HCT116 (cell line): ENCODE measurements at regions not wholly inside any gene's neighbourhood (a gene's known extent, or its start where the extent isn't known, plus 50 kb on each side); places are given as distances from the start of the nearest gene placed in this dataset.

ENCODE experiments used
- ATAC-seq: fragments of 200-7000 bp; cut with Tn5 transposase; 2 replicates; pipeline ENCODE4 v1.9.1; 2020; ENCODE audit warnings: mild to moderate bottlenecking, moderate library complexity
- BruUV-seq: library from RNA; stranded (reverse); fragments of 400-500 nt; replicated peaks from 2 replicates; lab custom pipeline; 2021; lab: Mats Ljungman, UMichigan
- CTCF ChIA-PET: fragments of 300-600 bp; sonication (Branson Sonifier 250); formaldehyde crosslinking; loops from one replicate; lab custom pipeline; 2021; ENCODE audit warnings: antibody characterized with exemption; lab: Charles Lee
- POLR2A ChIA-PET: fragments of 300-600, 350-600 bp; sonication (Branson Sonifier 250); formaldehyde crosslinking; loops from one replicate; lab custom pipeline; 2021; ENCODE audit warnings: antibody characterized with exemption; lab: Charles Lee
- RAD21 ChIA-PET, 2 experiments: fragments of 300-600 bp; sonication (Branson Sonifier 250); formaldehyde crosslinking; loops; one replicate each; lab custom pipeline; 2023; ENCODE audit warnings: low total read pairs in 2 of 2; ENCODE audit not compliant: uncharacterized antibody in 2 of 2, unreplicated experiment in 2 of 2, low non-redundant PET in 1 of 2; lab: Charles Lee
- DNase-seq: peaks from one replicate; pipeline ENCODE4 v3.0.0-alpha.2; 2010; ENCODE audit warnings: low read depth, low spot score
- H2AFZ ChIP-seq: fragments of 200-600 bp; shearing (Covaris generic), sonication (generic); 2 replicates; pipeline ENCODE4 v1.6.1; 2017; ENCODE audit warnings: low read depth, mixed run types, mixed read lengths, antibody characterized with exemption, low read length; ENCODE audit not compliant: poor library complexity, severe bottlenecking
- H3K27ac ChIP-seq: 2 replicates; pipeline ENCODE4 v1.5.1; 2012; ENCODE audit warnings: low read depth, low read length
- H3K27me3 ChIP-seq: fragments of 200-600 bp; sonication (generic); 2 replicates; pipeline ENCODE4 v1.6.1; 2016; ENCODE audit warnings: mixed run types, low read length, mixed read lengths; ENCODE audit not compliant: insufficient read depth
- H3K36me3 ChIP-seq, 2 experiments: fragments of 200-500 bp in 1 of 2; fragments of 200-600 bp in 1 of 2; sonication (Bioruptor generic) in 1 of 2; sonication (generic) in 1 of 2; 2 replicates each; pipeline versions ENCODE4 v1.5.1 to v1.6.1; 2014 to 2016; ENCODE audit warnings: low read length in 2 of 2, inconsistent platforms in 1 of 2, mixed read lengths in 1 of 2, mixed run types in 1 of 2; ENCODE audit not compliant: insufficient read depth in 2 of 2, control insufficient read depth in 1 of 2
- H3K4me1 ChIP-seq, 2 experiments: fragments of 200-600 bp in 1 of 2; sonication (generic) in 1 of 2; 2 replicates each; pipeline versions ENCODE4 v1.5.1 to v1.6.1; 2012 to 2017; ENCODE audit warnings: low read length in 2 of 2, inconsistent platforms in 1 of 2, mild to moderate bottlenecking in 1 of 2, mixed read lengths in 1 of 2, mixed run types in 1 of 2, moderate library complexity in 1 of 2; ENCODE audit not compliant: insufficient read depth in 2 of 2, control insufficient read depth in 1 of 2
- H3K4me2 ChIP-seq: fragments of 200-600 bp; sonication (generic); 2 replicates; pipeline ENCODE4 v1.6.1; 2017; ENCODE audit warnings: mixed run types, low read length, mixed read lengths
- H3K4me3 ChIP-seq, 2 experiments: fragments of 200-600 bp in 1 of 2; sonication (generic) in 1 of 2; replicated peaks in 1 of 2; 2 replicates each; pipeline ENCODE4 v1.5.1; 2011 to 2016; ENCODE audit warnings: low read length in 2 of 2, control low read depth in 1 of 2, low read depth in 1 of 2, mild to moderate bottlenecking in 1 of 2, mixed read lengths in 1 of 2, mixed run types in 1 of 2
- H3K79me2 ChIP-seq: fragments of 200-600 bp; sonication (generic); 2 replicates; pipeline ENCODE4 v1.6.1; 2017; ENCODE audit warnings: mild to moderate bottlenecking, mixed run types, low read length, moderate library complexity, mixed read lengths; ENCODE audit not compliant: insufficient read depth
- H3K9ac ChIP-seq: fragments of 200-600 bp; sonication (generic); 2 replicates; pipeline ENCODE4 v1.6.1; 2016; ENCODE audit warnings: low read length, mixed read lengths
- H3K9me2 ChIP-seq: fragments of 200-600 bp; sonication (generic), shearing (Covaris generic); 2 replicates; pipeline ENCODE4 v1.6.1; 2017; ENCODE audit warnings: mixed run types, mild to moderate bottlenecking, moderate library complexity; ENCODE audit not compliant: insufficient read depth
- H3K9me3 ChIP-seq, 2 experiments: fragments of 200-500 bp in 1 of 2; fragments of 200-600 bp in 1 of 2; sonication (Bioruptor generic) in 1 of 2; sonication (generic) in 1 of 2; 2 replicates each; pipeline ENCODE4 v1.6.1; 2014 to 2017; ENCODE audit warnings: low read length in 2 of 2, mixed read lengths in 2 of 2, inconsistent platforms in 1 of 2, low read depth in 1 of 2, mild to moderate bottlenecking in 1 of 2, mixed run types in 1 of 2, moderate library complexity in 1 of 2; ENCODE audit not compliant: control insufficient read depth in 1 of 2, insufficient read depth in 1 of 2
- H4K20me1 ChIP-seq: fragments of 200-600 bp; sonication (generic), shearing (Covaris generic); 2 replicates; pipeline ENCODE4 v1.6.1; 2017; ENCODE audit warnings: mixed run types, mild to moderate bottlenecking, moderate library complexity; ENCODE audit not compliant: insufficient read depth
- EGR1 ChIP-seq: IDR thresholded peaks from 2 replicates; pipeline ENCODE4 v1.6.1; 2012; ENCODE audit warnings: low read depth
- ELF1 ChIP-seq: IDR thresholded peaks from 2 replicates; pipeline ENCODE4 v1.6.1; 2012; ENCODE audit warnings: low read depth, borderline replicate concordance
- FOSL1 ChIP-seq: IDR thresholded peaks from 2 replicates; pipeline ENCODE4 v1.6.1; 2012; ENCODE audit warnings: low read depth
- JUND ChIP-seq: IDR thresholded peaks from 2 replicates; pipeline ENCODE4 v1.6.1; 2012
- POLR2AphosphoS5 ChIP-seq: IDR thresholded peaks from 2 replicates; pipeline ENCODE4 v1.6.1; 2011; ENCODE audit warnings: mild to moderate bottlenecking, low read depth, low read length, moderate library complexity
- RAD21 ChIP-seq: IDR thresholded peaks from 2 replicates; pipeline ENCODE4 v1.6.1; 2012; ENCODE audit warnings: low read depth, mild to moderate bottlenecking
- SIN3A ChIP-seq: IDR thresholded peaks from 2 replicates; pipeline ENCODE4 v1.6.1; 2012; ENCODE audit warnings: low read depth
- SP1 ChIP-seq: IDR thresholded peaks from 2 replicates; pipeline ENCODE4 v1.6.1; 2012; ENCODE audit warnings: low read depth
- intact Hi-C: fragments of 100-400 bp; cut with micrococcal nuclease; formaldehyde crosslinking; loops from 2 replicates; pipeline ENCODE4 v1.10.0; 2022
- TF ChIP-seq, protein P1 (sequence below): IDR thresholded peaks from 2 replicates; pipeline ENCODE4 v1.6.1; 2012; ENCODE audit warnings: low read depth

DNA sequence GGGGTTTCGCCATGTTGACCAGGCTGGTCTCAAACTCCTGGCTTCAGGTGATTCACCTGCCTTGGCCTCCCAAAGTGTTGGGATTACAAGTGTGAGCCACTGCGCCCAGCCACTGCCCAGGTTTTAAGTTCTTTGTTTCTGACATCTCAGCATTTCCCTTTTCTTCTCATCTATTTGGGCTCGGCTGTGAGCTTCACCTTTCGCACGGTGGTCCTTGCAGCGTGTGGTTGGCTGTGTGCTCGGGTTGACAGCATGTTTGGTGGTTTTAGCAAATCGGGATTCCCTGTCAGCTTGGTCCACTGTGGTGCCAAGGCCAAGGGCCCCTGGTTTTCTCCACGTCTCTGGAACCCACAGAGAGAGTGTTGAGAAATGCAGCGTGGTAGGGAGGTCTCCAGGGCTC, 138.8 kb downstream of the DNAJB6 start:
- BruUV-seq, result no TSS peak
- H3K4me3 ChIP-seq, result no peak overlapping the region
- no peak overlapping the region for H3K27ac ChIP-seq
- CTCF ChIA-PET, result no interaction called here
- no peak overlapping the region for H3K9ac ChIP-seq
- no peaks in the 10 kb centered on the region for H3K79me2 ChIP-seq
- TF ChIP-seq SP1 (no peak), JUND (no peak), ELF1 (no peak), EGR1 (no peak), FOSL1 (no peak), RAD21 (no peak), POLR2AphosphoS5 (no peak), SIN3A (no peak)
- TF ChIP-seq, protein P1, sequence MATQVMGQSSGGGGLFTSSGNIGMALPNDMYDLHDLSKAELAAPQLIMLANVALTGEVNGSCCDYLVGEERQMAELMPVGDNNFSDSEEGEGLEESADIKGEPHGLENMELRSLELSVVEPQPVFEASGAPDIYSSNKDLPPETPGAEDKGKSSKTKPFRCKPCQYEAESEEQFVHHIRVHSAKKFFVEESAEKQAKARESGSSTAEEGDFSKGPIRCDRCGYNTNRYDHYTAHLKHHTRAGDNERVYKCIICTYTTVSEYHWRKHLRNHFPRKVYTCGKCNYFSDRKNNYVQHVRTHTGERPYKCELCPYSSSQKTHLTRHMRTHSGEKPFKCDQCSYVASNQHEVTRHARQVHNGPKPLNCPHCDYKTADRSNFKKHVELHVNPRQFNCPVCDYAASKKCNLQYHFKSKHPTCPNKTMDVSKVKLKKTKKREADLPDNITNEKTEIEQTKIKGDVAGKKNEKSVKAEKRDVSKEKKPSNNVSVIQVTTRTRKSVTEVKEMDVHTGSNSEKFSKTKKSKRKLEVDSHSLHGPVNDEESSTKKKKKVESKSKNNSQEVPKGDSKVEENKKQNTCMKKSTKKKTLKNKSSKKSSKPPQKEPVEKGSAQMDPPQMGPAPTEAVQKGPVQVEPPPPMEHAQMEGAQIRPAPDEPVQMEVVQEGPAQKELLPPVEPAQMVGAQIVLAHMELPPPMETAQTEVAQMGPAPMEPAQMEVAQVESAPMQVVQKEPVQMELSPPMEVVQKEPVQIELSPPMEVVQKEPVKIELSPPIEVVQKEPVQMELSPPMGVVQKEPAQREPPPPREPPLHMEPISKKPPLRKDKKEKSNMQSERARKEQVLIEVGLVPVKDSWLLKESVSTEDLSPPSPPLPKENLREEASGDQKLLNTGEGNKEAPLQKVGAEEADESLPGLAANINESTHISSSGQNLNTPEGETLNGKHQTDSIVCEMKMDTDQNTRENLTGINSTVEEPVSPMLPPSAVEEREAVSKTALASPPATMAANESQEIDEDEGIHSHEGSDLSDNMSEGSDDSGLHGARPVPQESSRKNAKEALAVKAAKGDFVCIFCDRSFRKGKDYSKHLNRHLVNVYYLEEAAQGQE, result no peak
- RAD21 ChIA-PET, result no interaction called here
- DNase-seq (no peak), ATAC-seq (no peak)
- no peaks in the 10 kb centered on the region for H3K27me3 ChIP-seq
- no peak overlapping the region for H2AFZ ChIP-seq
- H3K36me3 ChIP-seq, result no peaks in the 10 kb centered on the region
- peaks cover 4 to 16% of the 10 kb centered on the region in 2 experiments; a peak in 2 of 4 replicates for H3K9me3 ChIP-seq
- intact Hi-C loops, result no loop called here
- H3K4me2 ChIP-seq, result no peak overlapping the region
- H4K20me1 ChIP-seq, result no peaks in the 10 kb centered on the region
- H3K9me2 ChIP-seq, result no peaks in the 10 kb centered on the region
- peaks cover 0 to under 1% of the 10 kb centered on the region in 2 experiments; a peak in 1 of 4 replicates for H3K4me1 ChIP-seq
- POLR2A ChIA-PET, result no interaction called here
